GM12865 (cell line): ENCODE measurements at regions not wholly inside any gene's neighbourhood (a gene's known extent, or its start where the extent isn't known, plus 50 kb on each side); places are given as distances from the start of the nearest gene placed in this dataset.

ENCODE experiments used
- DNase-seq: peaks from one replicate; pipeline ENCODE4 v3.0.0; 2010; ENCODE audit warnings: low read depth
- H3K4me3 ChIP-seq: 2 replicates; pipeline ENCODE4 v1.5.1; 2011; ENCODE audit warnings: mild to moderate bottlenecking, low read depth, low read length, control low read depth
- TF ChIP-seq, protein P1 (sequence below): IDR thresholded peaks from 2 replicates; pipeline ENCODE4 v1.5.1; 2011; ENCODE audit warnings: low read length, control low read depth, low read depth, inconsistent platforms; ENCODE audit not compliant: insufficient read depth; ENCODE audit errors: missing control alignments

DNA sequence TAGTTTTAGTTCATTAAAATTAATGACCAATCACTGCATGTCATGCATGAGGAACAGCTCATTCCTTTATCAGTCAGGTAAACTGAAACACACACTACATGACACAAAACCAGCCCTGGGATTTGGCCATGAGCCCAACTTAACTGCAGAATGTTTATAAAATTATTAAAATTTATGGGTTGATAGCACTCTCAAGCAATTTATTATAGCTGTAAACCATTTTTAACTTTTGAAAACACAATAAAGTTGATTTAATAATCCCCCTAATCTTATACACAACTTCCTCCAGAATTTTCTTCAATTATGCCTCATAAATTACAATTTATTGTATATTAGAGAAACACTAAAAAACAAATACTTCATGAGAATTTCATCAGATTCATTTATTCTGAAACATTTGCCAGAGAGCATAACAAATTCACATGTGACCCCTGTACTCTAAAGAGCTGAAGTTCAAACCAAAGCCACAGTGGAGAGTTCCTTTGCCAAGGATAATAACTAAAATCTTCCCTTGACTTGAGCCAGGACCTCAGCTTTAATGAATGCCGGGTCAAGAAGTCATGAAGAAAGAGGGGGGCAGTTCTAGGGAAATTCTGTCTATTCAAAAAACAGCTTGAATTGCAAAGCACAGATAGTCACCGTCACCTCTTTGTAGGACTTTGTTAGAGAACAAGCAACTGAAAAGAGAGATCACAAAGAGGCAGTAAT lies 763.7 kb upstream of the GRAMD2B start:
- TF ChIP-seq, protein P1, sequence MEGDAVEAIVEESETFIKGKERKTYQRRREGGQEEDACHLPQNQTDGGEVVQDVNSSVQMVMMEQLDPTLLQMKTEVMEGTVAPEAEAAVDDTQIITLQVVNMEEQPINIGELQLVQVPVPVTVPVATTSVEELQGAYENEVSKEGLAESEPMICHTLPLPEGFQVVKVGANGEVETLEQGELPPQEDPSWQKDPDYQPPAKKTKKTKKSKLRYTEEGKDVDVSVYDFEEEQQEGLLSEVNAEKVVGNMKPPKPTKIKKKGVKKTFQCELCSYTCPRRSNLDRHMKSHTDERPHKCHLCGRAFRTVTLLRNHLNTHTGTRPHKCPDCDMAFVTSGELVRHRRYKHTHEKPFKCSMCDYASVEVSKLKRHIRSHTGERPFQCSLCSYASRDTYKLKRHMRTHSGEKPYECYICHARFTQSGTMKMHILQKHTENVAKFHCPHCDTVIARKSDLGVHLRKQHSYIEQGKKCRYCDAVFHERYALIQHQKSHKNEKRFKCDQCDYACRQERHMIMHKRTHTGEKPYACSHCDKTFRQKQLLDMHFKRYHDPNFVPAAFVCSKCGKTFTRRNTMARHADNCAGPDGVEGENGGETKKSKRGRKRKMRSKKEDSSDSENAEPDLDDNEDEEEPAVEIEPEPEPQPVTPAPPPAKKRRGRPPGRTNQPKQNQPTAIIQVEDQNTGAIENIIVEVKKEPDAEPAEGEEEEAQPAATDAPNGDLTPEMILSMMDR, result no peak
- no peak for DNase-seq
- H3K4me3 ChIP-seq, result no peak overlapping the region

DNA sequence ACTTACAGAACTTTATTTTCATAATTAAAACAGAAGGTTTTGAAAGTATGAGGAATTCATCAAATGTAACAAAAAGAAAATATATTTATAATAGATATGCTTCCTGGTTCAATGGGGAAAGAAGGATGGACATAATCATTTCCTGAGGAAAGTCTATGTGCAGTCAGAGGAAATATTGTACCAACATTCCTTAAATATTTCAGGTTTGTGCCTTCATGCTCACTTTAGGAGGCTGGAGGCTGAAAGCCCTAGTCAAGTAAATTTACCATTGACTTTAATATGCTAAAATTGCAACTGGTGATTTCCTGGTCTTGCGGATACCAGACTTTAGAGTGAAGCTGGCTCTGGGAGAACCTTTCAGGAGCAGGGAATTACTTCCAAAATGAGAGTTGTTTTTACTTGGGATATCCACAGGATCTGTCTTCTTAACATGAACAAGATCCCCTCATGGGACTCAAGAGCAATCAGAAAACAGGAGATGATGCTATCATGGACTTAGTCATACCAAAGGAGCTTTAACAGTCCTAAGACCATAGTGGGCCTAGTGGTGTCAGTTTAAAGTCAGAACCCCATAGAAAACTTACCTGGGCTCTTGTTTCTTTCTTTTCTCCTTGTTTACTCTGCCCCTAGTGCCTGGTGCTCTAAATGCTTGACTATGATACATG lies 762.8 kb upstream of the GRAMD2B start:
- DNase-seq, result no peak
- TF ChIP-seq, protein P1, result no peak
- H3K4me3 ChIP-seq, result no peak overlapping the region

DNA sequence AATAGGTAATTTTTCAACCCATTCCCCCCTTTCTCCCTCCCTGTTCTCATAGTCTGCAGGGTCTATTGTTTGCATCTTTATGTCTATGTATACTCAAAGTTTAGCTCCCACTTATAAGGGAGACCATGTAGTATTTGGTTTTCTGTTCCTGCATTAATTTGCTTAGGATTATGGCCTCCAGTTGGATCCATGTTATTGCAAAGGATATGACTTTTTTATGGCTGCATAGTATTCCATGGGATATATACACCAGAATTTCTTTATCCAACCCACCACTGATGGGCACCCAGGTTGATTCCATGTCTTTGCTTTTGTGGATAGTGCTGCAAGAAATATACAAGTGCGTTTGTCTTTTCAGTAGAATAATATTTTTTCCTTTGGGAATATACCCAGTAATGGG lies 761.6 kb upstream of the GRAMD2B start:
- DNase-seq, result no peak
- no peak overlapping the region for H3K4me3 ChIP-seq
- TF ChIP-seq, protein P1, result no peak

DNA sequence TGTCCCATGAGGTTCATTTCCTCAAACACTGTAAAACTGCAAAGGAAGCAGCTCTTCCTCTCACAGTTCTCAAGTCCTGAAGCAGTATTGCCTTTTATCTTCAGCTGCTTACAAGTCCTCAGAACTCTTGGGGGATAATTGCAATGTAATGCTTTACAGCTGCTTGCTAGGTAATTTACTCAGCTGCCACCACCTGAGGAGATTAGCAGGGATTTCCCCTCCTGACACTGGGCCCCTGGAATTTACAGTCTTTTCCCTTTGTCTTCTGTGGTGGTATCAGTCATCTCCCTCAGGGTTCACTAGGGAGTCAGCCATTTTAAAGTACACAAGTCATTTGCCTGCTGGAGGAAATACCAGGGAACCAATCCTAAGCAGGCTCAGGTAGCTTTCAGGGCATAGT lies 754.3 kb upstream of the GRAMD2B start:
- H3K4me3 ChIP-seq, result no peak overlapping the region
- DNase-seq, result peak; percentile 14
- TF ChIP-seq, protein P1, result no peak

DNA sequence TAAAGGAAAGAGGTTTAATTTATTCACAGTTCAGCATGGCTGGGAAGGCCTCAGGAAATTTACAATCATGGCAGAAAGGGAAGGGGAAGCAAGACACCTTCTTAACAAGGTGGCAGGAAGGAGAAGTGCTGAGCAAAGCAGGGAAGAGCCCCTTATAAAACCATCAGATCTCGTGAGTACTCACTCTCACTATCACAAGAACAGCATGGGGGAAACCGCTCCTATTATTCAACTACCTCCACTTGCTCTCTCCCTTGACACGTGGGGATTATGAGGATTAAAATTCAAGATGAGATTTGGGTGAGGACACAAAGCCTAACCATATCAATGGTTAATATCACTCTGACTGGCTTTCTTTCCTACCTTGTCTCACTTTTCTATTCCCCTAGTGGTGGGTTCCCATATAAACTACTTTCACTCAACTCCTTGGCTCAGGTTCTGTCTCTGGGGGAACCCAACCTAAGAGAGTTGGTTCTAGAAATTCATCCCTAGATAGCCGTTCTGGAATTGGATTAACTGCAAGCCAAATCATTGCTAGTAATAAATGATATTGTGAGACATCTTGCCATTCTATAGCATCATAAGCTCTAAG lies 749.8 kb upstream of the GRAMD2B start:
- no peak for DNase-seq
- TF ChIP-seq, protein P1, result no peak
- no peak overlapping the region for H3K4me3 ChIP-seq

DNA sequence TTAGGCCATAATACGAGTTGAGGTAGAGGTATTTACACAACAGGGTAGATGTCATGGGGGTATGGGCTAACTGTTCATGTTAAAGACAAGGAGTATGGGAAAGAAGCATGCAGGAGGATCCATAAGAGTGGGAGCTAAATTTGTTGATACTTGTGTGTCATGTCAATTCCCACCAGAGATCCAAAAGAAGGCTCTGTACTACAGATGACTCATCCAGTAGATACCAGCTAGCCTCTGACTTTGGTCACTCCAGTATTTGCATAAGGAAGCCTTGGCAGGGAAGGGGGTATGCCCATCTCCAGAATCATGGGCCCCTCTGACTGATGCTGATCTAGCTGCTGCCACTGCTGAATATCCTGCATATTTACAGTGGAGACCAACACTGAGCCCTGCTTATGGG lies 743.7 kb upstream of the GRAMD2B start:
- TF ChIP-seq, protein P1, result no peak

More for the DNA sequence above, 743.7 kb upstream of the GRAMD2B start:
- H3K4me3 ChIP-seq, result no peak overlapping the region
- DNase-seq, result no peak
